ENCODE measurements at regions not wholly inside any gene's neighbourhood (a gene's known extent, or its start where the extent isn't known, plus 50 kb on each side); places are given as distances from the start of the nearest gene placed in this dataset.
A peak's percentile ranks its signal among the peaks of the same experiment; 100 is the strongest.

DNA sequence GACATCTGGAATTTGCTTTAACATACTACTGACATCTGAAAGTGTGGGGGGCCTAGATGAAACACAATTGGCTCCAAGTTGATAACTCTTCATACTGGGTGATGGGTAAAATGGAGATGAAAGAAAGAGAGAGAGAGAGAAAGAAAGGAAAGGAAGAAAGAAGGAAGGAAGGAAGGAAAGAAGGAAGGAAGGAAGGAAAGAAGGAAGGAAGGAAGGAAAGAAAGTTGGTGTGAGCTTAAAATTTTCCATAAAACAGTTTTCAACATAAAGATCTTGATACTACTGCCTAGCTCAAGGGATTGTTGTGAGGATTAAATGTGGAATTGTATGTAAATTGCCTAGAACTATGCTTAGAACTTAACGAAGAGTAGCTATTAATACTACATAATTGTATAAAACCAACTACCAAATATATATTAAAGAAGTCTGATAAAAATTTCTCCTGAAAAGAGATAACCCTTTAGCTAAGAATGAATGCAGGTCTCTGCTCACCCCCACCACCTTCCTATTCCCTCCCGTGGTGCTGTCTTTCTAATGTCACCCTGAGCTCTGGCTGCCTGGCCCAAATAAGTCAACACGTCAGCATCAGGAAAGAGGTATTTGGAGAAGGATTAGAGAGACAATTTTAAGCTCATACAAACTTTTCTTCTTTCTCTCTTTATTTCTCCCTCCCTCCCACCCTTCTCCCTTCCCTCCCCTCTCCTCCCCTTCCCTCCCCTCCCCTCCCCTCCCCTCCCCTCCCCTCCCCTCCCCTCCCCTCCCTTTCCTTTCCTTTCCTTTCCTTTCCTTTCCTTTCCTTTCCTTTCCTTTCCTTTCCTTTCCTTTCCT, 89.3 kb upstream of the SGIP1 start:
- H3K4me1 ChIP-seq (ENCODE audit: control insufficient read depth, low read length), result peaks cover 36% of the 10 kb centered on the region
- H4K20me1 ChIP-seq (ENCODE audit: control insufficient read depth, insufficient read depth, low read depth, low read length), result no peaks in the 10 kb centered on the region
- no peaks in the 10 kb centered on the region for H3K36me3 ChIP-seq (ENCODE audit: control insufficient read depth, low read length)
- no peaks in the 10 kb centered on the region for H3K9me2 ChIP-seq (replicated peaks; ENCODE audit: control insufficient read depth, low read length)
- H3K4me3 ChIP-seq (ENCODE audit: low read length), result no peak overlapping the region; the same call in 1 of the 2 replicates
- peaks cover 5% of the 10 kb centered on the region; the same call in 1 of the 2 replicates for H3K27me3 ChIP-seq (ENCODE audit: control insufficient read depth, low read length)
- no peak for TF ChIP-seq EZH2phosphoT487 (IDR thresholded peaks at IDR 0.05; ENCODE audit: borderline replicate concordance, low read length)
- TF ChIP-seq, protein P1, sequence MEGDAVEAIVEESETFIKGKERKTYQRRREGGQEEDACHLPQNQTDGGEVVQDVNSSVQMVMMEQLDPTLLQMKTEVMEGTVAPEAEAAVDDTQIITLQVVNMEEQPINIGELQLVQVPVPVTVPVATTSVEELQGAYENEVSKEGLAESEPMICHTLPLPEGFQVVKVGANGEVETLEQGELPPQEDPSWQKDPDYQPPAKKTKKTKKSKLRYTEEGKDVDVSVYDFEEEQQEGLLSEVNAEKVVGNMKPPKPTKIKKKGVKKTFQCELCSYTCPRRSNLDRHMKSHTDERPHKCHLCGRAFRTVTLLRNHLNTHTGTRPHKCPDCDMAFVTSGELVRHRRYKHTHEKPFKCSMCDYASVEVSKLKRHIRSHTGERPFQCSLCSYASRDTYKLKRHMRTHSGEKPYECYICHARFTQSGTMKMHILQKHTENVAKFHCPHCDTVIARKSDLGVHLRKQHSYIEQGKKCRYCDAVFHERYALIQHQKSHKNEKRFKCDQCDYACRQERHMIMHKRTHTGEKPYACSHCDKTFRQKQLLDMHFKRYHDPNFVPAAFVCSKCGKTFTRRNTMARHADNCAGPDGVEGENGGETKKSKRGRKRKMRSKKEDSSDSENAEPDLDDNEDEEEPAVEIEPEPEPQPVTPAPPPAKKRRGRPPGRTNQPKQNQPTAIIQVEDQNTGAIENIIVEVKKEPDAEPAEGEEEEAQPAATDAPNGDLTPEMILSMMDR (IDR thresholded peaks at IDR 0.05; ENCODE audit: low read depth, low read length, poor library complexity, severe bottlenecking), result no peak
- peaks cover 7% of the 10 kb centered on the region for H3F3A ChIP-seq (ENCODE audit: control insufficient read depth, insufficient read depth)
- H3K79me2 ChIP-seq (ENCODE audit: control insufficient read depth, low read length), result no peaks in the 10 kb centered on the region
- no peaks in the 10 kb centered on the region for H3K9me3 ChIP-seq (ENCODE audit: control insufficient read depth, insufficient read depth, low read length)
- peak overlapping the region; percentile 66 for H3K4me2 ChIP-seq (ENCODE audit: low read length)
- peak overlapping the region; percentile 63 for H3K27ac ChIP-seq (ENCODE audit: low read depth, low read length)

DNA sequence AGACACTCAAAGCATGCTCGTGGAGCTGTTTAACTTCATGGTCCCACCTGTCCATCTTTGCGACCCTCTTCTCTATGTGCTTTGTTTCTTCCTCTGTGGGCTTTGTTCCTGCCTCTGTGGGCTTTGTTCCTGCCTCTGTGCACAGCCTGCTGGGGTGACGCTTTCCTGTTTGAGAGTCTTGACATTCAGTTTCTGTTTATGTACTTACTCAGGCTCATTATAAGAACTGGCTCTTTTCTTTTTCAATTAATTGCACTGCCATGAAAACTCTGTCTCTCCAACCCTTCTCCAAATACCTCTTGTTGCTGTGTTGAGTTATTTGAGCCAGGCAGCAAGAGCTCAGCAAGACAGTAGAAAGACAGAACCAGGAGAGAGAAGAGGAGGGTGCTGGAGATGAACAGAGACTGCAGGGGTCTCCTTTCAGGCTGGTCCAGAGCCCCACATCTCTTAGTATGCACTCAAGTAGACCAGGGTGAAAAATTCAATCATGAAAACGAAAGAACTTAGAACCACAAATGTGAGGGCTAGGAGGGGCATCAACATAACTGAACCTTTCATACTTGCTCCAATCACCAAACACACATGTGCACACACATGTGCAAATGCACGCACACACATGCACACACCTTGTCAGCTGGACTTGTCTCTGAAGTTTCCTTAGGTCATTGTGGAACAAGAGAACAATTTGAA, 88.3 kb upstream of the SGIP1 start:
- peak overlapping the region; percentile 63 for H3K27ac ChIP-seq (ENCODE audit: low read depth, low read length)
- peak overlapping the region; percentile 66 for H3K4me2 ChIP-seq (ENCODE audit: low read length)
- TF ChIP-seq, protein P1 (IDR thresholded peaks at IDR 0.05; ENCODE audit: low read depth, low read length, poor library complexity, severe bottlenecking), result no peak
- no peak for TF ChIP-seq EZH2phosphoT487 (IDR thresholded peaks at IDR 0.05; ENCODE audit: borderline replicate concordance, low read length)

DNA sequence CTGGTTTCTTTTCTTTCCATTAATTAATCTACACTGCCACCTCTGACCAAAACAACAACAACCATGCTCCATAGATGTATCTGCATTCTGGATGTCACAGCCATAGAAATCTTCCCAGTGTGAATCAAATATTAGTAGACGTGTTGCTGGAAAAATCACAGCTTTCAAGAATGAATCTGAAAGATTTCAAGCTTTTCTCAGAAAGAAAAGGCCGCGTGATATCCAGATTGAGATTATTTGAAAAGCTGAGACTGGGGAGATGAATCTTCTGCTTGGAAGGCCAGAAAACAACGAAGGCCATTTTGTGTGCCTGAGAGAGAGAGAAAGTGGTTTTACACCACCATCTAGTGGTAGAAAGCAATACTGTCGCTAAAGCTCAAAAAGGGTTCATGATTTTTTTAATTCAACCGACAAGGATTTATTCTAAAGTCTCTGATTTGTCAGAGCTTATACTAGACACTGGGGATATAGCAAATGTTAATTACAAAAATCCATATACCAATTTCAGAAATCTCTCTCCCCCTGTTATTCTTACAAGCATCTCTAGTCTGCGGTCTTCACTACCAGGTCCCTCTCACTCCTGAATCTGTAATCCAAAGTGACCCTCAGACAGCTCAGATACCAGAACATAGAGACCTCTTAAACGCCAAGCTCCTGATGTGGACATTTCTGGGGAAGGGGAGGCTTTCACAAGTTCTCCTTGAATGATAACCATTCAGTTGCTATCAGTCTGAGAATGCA, 87.5 kb upstream of the SGIP1 start:
- H3K79me2 ChIP-seq (ENCODE audit: control insufficient read depth, low read length), result no peaks in the 10 kb centered on the region
- no peaks in the 10 kb centered on the region for H3K36me3 ChIP-seq (ENCODE audit: control insufficient read depth, low read length)
- no peaks in the 10 kb centered on the region for H3K9me2 ChIP-seq (replicated peaks; ENCODE audit: control insufficient read depth, low read length)
- TF ChIP-seq EZH2phosphoT487 (IDR thresholded peaks at IDR 0.05; ENCODE audit: borderline replicate concordance, low read length), result no peak
- TF ChIP-seq, protein P1 (IDR thresholded peaks at IDR 0.05; ENCODE audit: low read depth, low read length, poor library complexity, severe bottlenecking), result peak; percentile 67
- no peaks in the 10 kb centered on the region for H3K9me3 ChIP-seq (ENCODE audit: control insufficient read depth, insufficient read depth, low read length)
- peak overlapping the region; percentile 41 for H3K4me3 ChIP-seq (ENCODE audit: low read length)
- H3K4me1 ChIP-seq (ENCODE audit: control insufficient read depth, low read length), result peaks cover 29% of the 10 kb centered on the region
- H3K27ac ChIP-seq (ENCODE audit: low read depth, low read length), result peak overlapping the region; percentile 63
- H3F3A ChIP-seq (ENCODE audit: control insufficient read depth, insufficient read depth), result peaks cover 7% of the 10 kb centered on the region
- H3K4me2 ChIP-seq (ENCODE audit: low read length), result peak overlapping the region; percentile 66
- no peaks in the 10 kb centered on the region for H4K20me1 ChIP-seq (ENCODE audit: control insufficient read depth, insufficient read depth, low read depth, low read length)
- H3K27me3 ChIP-seq (ENCODE audit: control insufficient read depth, low read length), result peaks cover 5% of the 10 kb centered on the region; the same call in 1 of the 2 replicates

More for the DNA sequence above, 88.3 kb upstream of the SGIP1 start:
- Histone ChIP-seq H3F3A (ENCODE audit: control insufficient read depth, insufficient read depth) (peaks cover 7% of the 10 kb centered on the region), H3K79me2 (ENCODE audit: control insufficient read depth, low read length) (no peaks in the 10 kb centered on the region), H3K4me1 (ENCODE audit: control insufficient read depth, low read length) (peaks cover 29% of the 10 kb centered on the region), H3K9me3 (ENCODE audit: control insufficient read depth, insufficient read depth, low read length) (no peaks in the 10 kb centered on the region), H3K27me3 (ENCODE audit: control insufficient read depth, low read length) (peaks cover 5% of the 10 kb centered on the region; the same call in 1 of the 2 replicates), H3K36me3 (ENCODE audit: control insufficient read depth, low read length) (no peaks in the 10 kb centered on the region), H4K20me1 (ENCODE audit: control insufficient read depth, insufficient read depth, low read depth, low read length) (no peaks in the 10 kb centered on the region), H3K9me2 (replicated peaks; ENCODE audit: control insufficient read depth, low read length) (no peaks in the 10 kb centered on the region), H3K4me3 (ENCODE audit: low read length) (peak overlapping the region; percentile 41)

All from DOHH2 (cell line).